Muscle layer of duodenum (tissue), 2 donors: ENCODE measurements at regions not wholly inside any gene's neighbourhood (a gene's known extent, or its start where the extent isn't known, plus 50 kb on each side); places are given as distances from the start of the nearest gene placed in this dataset.

Source experiments
- H3K27ac ChIP-seq: one replicate; pipeline ENCODE4 v1.7.0; 2013; ENCODE audit warnings: mild to moderate bottlenecking, low read length
- H3K27me3 ChIP-seq: one replicate; pipeline ENCODE4 v1.7.0; 2013; ENCODE audit warnings: low read depth, mild to moderate bottlenecking, control low read depth, low read length
- H3K36me3 ChIP-seq, 2 donors: one replicate each; pipeline ENCODE4 v1.7.0; 2013; ENCODE audit warnings: low read length in 2 of 2, control low read depth in 1 of 2, mild to moderate bottlenecking in 1 of 2; ENCODE audit not compliant: insufficient read depth in 2 of 2, control insufficient read depth in 1 of 2
- H3K4me1 ChIP-seq, 2 donors: one replicate each; pipeline ENCODE4 v1.7.0; 2013; ENCODE audit warnings: low read length in 2 of 2, mild to moderate bottlenecking in 2 of 2, control low read depth in 1 of 2, moderate library complexity in 1 of 2; ENCODE audit not compliant: insufficient read depth in 2 of 2, control insufficient read depth in 1 of 2
- H3K4me3 ChIP-seq, 2 donors: one replicate each; pipeline ENCODE4 v1.7.0; 2013; ENCODE audit warnings: low read length in 2 of 2, low read depth in 1 of 2, mild to moderate bottlenecking in 1 of 2
- H3K9me3 ChIP-seq, 2 donors: one replicate each; pipeline ENCODE4 v1.7.0; 2013; ENCODE audit warnings: low read length in 2 of 2, control low read depth in 1 of 2, mild to moderate bottlenecking in 1 of 2; ENCODE audit not compliant: control insufficient read depth in 1 of 2
- donor health status: healthy.

- H3K9me3 ChIP-seq: peaks cover 0 to 2% of the 10 kb centered on the region in 2 donors
- no peaks in the 10 kb centered on the region for H3K36me3 ChIP-seq
- no peaks in the 10 kb centered on the region for H3K27me3 ChIP-seq
- no peak overlapping the region for H3K4me3 ChIP-seq
- H3K4me1 ChIP-seq: no peaks in the 10 kb centered on the region
- H3K27ac ChIP-seq: no peak overlapping the region
Measured at GRCh38 chr9:1723522-1724015, 291.6 kb upstream of the SMARCA2 start.

GRCh38 chr9:1726993-1727759, 288.0 kb upstream of the SMARCA2 start:
- Histone ChIP-seq H3K27ac (no peak overlapping the region), H3K27me3 (no peaks in the 10 kb centered on the region), H3K4me1 (no peaks in the 10 kb centered on the region), H3K4me3 (no peak overlapping the region), H3K9me3 (no peaks in the 10 kb centered on the region), H3K36me3 (no peaks in the 10 kb centered on the region)

DNA sequence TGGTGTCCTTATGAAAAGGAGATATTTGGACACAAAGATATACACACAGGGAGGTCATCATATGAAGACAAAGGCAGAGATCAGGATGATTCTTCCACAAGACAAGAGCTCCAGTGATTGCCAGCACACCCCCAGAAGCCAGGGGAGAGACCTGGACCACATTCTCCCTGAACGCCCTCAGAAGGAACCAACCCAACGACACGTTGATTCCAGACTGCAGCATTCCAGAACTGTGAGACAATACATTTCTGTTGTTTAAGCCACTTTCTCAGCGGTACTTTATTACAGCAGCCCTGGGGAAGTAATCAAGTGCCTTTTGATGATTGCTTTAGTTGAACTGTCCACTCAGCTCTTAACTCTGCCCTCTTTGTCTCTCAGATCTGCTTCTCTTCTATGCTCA, 285.5 kb upstream of the SMARCA2 start:
- no peak overlapping the region for H3K27ac ChIP-seq
- H3K4me1 ChIP-seq: no peaks in the 10 kb centered on the region
- H3K4me3 ChIP-seq: no peak overlapping the region
- H3K27me3 ChIP-seq: no peaks in the 10 kb centered on the region
- H3K9me3 ChIP-seq: no peaks in the 10 kb centered on the region
- H3K36me3 ChIP-seq: no peaks in the 10 kb centered on the region

DNA sequence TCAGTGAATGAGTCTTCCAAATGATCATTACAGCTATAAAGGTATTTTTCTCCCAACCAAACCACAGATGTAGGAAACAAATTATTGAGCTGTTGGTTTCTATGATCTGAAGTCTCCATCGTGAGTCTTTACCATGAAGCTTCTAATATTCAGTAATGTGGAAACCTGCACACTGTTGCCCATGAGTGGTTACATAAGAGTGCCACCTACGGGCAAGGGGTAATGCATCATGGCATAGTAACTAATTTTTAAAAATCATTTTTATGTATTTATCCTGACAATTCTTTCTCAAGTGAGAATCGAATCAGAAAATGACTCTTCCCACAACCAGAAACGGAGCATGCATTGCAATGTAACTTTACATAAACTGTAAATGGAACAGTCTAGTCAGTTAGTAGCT, 282.5 kb upstream of the SMARCA2 start:
- Histone ChIP-seq H3K4me1 (no peaks in the 10 kb centered on the region), H3K9me3 (no peaks in the 10 kb centered on the region), H3K4me3 (no peak overlapping the region), H3K27me3 (no peaks in the 10 kb centered on the region), H3K27ac (no peak overlapping the region), H3K36me3 (no peaks in the 10 kb centered on the region)

- H3K4me3 ChIP-seq: no peak overlapping the region
- no peaks in the 10 kb centered on the region for H3K9me3 ChIP-seq
- no peaks in the 10 kb centered on the region for H3K27me3 ChIP-seq
- H3K36me3 ChIP-seq: no peaks in the 10 kb centered on the region
- no peak overlapping the region for H3K27ac ChIP-seq
- H3K4me1 ChIP-seq: no peaks in the 10 kb centered on the region
Measured at GRCh38 chr9:1738511-1739100, 276.5 kb upstream of the SMARCA2 start.

DNA sequence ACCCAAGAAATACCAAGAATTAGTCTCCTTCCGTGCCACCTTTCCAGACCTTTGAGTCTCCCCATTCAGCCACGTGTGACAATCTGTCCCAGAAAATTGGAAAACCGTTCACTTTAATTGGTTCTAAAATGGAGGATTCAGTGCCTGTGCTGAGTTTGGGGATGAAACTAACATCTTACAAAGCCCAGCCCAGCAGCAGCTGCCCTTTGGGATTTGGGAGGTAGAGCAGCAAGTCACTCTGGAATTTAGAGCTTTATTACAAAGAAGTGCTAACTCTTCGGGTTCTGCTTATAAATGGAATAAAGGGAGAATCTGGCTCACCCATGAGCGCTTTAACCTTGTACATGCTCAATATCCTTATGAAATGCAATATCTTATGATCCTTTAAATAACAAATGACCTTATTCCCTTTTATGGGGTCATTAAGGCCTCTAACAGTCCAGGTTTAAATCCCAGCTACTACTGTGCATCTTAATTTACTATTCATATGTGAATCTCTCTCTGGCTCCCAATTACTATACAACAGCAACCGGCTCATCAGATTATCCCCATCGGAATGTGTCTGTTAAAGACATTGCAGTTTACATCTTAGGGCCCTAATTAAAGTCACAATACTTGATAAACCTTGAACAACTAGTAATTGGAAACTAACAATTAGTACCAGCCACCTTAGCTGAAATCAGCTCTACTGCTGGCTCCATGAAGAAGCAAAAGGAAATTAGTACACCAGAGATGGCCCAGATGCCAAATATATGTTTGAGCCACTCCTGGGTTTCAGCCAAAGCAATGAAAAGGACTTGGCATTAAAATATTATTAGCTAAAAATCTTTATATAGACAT, 271.8 kb upstream of the SMARCA2 start:
- no peak overlapping the region for H3K4me3 ChIP-seq
- H3K9me3 ChIP-seq: no peaks in the 10 kb centered on the region

GRCh38 chr9:1745980-1746379, 269.2 kb upstream of the SMARCA2 start:
- no peaks in the 10 kb centered on the region for H3K4me1 ChIP-seq
- no peaks in the 10 kb centered on the region for H3K36me3 ChIP-seq
- H3K27ac ChIP-seq: no peak overlapping the region
- no peaks in the 10 kb centered on the region for H3K27me3 ChIP-seq
- no peaks in the 10 kb centered on the region for H3K9me3 ChIP-seq
- no peak overlapping the region for H3K4me3 ChIP-seq

More for the DNA sequence above, 271.8 kb upstream of the SMARCA2 start:
- Histone ChIP-seq H3K4me1 (no peaks in the 10 kb centered on the region), H3K36me3 (no peaks in the 10 kb centered on the region), H3K27me3 (no peaks in the 10 kb centered on the region), H3K27ac (no peak overlapping the region)

GRCh38 chr9:1747417-1747967, 267.7 kb upstream of the SMARCA2 start:
- no peak overlapping the region for H3K4me3 ChIP-seq
- H3K27me3 ChIP-seq: no peaks in the 10 kb centered on the region
- no peaks in the 10 kb centered on the region for H3K4me1 ChIP-seq
- no peaks in the 10 kb centered on the region for H3K36me3 ChIP-seq
- no peak overlapping the region for H3K27ac ChIP-seq
- no peaks in the 10 kb centered on the region for H3K9me3 ChIP-seq

- Histone ChIP-seq H3K27ac (no peak overlapping the region), H3K4me3 (no peak overlapping the region), H3K36me3 (no peaks in the 10 kb centered on the region), H3K27me3 (no peaks in the 10 kb centered on the region), H3K9me3 (no peaks in the 10 kb centered on the region), H3K4me1 (no peaks in the 10 kb centered on the region)
Measured at GRCh38 chr9:1748407-1748806, 266.7 kb upstream of the SMARCA2 start.

GRCh38 chr9:1757186-1757585, 258.0 kb upstream of the SMARCA2 start:
- Histone ChIP-seq H3K36me3 (no peaks in the 10 kb centered on the region), H3K27ac (no peak overlapping the region), H3K4me1 (no peaks in the 10 kb centered on the region), H3K4me3 (no peak overlapping the region), H3K27me3 (no peaks in the 10 kb centered on the region), H3K9me3 (no peaks in the 10 kb centered on the region)

DNA sequence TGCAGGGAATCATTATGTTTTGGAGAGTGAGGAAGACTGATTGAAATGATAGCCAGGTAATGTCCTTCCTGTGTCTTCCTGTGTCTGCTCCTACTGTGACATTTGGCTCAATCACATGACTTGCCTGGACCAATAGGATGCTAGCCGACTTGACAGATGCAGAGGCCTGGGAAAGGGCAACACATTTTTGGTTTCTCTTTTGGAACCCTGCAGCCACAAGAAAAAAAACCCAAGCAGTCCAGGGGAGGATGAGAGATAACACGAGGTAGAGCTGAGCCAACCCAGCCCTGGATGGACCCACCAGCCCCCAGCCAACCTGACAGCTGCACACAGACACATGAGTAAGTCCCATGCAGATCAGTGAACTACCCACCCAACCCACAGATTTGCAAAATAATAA, 256.1 kb upstream of the SMARCA2 start:
- no peak overlapping the region for H3K27ac ChIP-seq
- H3K27me3 ChIP-seq: no peaks in the 10 kb centered on the region

More for the DNA sequence above, 256.1 kb upstream of the SMARCA2 start:
- H3K36me3 ChIP-seq: no peaks in the 10 kb centered on the region
- H3K4me3 ChIP-seq: no peak overlapping the region
- no peaks in the 10 kb centered on the region for H3K9me3 ChIP-seq
- H3K4me1 ChIP-seq: no peaks in the 10 kb centered on the region
